Urinary bladder (tissue), 3 donors: ENCODE measurements at regions not wholly inside any gene's neighbourhood (a gene's known extent, or its start where the extent isn't known, plus 50 kb on each side); places are given as distances from the start of the nearest gene placed in this dataset.
"Not testable (repeated sequence)": the region's sequence is repeated elsewhere in the genome, so short reads cannot be mapped to it uniquely, and the experiment has no call there.

Source experiments
- DNase-seq: peaks from one replicate; pipeline ENCODE4 v3.0.0-alpha.2; 2015; ENCODE audit errors: extremely low spot score
- H3K27ac ChIP-seq: one replicate; pipeline ENCODE4 v1.5.1; 2013; ENCODE audit warnings: low read depth, mild to moderate bottlenecking, moderate library complexity
- H3K36me3 ChIP-seq: one replicate; pipeline ENCODE4 v1.6.1; 2013; ENCODE audit warnings: mild to moderate bottlenecking, moderate library complexity; ENCODE audit not compliant: insufficient read depth
- H3K4me1 ChIP-seq: one replicate; pipeline ENCODE4 v1.6.1; 2013; ENCODE audit warnings: mild to moderate bottlenecking, moderate library complexity; ENCODE audit not compliant: insufficient read depth
- H3K4me3 ChIP-seq: one replicate; pipeline ENCODE4 v1.5.1; 2013; ENCODE audit warnings: low read depth, low read length
- WGBS: extraction: QIAGEN DNeasy Blood & Tissue Kit; methylation state at CpG from one replicate; pipeline ENCODE4 v1.1.7; 2013; 5-methylcytosine and 5-hydroxymethylcytosine counted together
- donor health status: healthy with polysubstance abuse.
- donor health status: healthy.

DNA sequence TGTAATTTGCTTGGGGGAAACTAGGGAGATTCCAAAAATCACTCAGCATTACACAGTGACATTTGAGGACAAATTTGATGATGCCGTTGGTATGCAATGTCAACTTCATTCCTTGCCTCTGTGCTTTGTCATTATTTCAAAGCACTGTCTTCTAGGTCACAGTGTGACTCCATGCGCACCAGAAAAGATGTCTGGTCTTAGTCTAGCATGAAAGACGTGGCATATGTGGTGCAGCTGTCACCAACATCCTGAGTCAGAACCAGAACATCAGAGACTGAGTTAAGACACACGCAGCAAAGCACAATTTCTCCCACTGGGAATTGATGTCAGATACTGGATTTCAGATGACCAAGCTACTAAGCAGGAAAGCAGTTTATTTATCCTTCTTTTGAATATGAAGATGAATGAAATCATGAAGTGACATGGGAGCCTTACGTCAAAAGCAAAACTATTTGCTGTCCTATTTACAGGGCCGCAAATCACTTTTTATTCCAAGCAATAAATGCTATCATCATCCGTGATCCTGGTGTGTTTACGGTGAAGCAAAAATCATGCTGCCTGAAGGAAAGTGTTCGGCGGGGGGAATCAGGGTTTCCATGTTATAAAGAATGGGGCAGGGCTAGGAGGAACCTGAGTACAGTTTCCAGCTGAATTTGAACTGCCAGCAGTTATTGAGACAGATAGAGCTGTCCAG is 356.1 kb downstream of the ANAPC1 start:
- WGBS = 66% methylated on average over 6 of the region's 10 CpGs
- not testable (repeated sequence) for H3K27ac ChIP-seq, DNase-seq, H3K4me3 ChIP-seq, H3K4me1 ChIP-seq, H3K36me3 ChIP-seq

DNA sequence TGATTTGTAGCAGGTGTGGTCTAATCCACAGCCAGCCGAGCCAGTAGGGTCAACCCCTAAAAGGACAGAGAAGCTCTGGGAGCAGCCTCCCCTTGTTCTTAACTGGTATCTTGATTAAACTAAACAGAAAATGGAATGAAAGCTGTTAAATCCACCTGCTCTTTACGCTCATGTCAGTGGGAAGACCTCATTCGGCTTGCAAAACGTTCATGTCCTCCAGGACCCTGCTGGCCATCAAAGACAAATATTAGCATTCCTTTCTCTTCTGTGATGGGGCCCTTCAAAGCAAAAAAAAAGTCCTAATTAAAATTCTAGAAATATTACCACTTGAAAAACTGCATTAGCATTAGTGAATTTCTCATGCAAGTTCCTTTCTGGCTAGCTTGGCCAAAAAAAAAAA is 355.0 kb downstream of the ANAPC1 start:
- not testable (repeated sequence) for H3K4me1 ChIP-seq, H3K36me3 ChIP-seq, DNase-seq, H3K27ac ChIP-seq, H3K4me3 ChIP-seq
- WGBS = 69% methylated on average over 3 of the region's 4 CpGs

DNA sequence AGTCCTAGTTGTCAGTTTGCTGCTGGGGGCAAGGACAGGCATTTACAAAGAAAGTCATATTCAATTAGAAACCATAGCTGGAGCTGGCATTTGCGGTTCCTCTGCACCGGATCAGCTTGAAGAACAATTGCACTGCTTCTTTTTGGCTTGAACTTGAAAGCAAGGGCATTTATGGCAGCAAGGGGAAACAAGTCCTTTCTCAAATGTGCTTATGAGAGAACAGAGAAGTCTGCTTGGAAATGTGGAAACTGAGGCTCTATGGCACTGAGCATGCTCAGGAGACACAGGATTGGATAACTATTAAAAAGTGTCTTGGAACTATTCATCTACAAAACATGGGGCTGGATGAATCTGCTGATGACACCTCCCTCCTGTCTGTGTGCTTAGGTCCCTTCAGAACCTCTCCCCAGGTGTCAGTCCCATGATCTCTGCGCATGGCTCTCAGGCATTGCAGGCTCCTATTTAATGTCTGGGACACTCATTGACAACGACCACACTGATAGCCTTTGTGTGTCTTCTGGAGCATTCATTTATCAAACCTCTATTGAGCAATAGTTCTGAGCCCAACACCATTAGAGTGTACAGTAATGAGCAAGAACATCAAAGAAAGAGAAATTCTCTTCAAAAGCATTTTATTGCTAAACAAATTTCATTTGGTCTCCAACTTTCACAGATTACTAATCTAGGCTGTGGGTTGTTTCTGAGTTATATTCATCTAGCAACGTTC is 353.6 kb downstream of the ANAPC1 start:
- 89% methylated on average over 5 of the region's 5 CpGs for WGBS
- H3K4me1 ChIP-seq, DNase-seq, H3K27ac ChIP-seq, H3K4me3 ChIP-seq, H3K36me3 ChIP-seq: not testable (repeated sequence)

DNA sequence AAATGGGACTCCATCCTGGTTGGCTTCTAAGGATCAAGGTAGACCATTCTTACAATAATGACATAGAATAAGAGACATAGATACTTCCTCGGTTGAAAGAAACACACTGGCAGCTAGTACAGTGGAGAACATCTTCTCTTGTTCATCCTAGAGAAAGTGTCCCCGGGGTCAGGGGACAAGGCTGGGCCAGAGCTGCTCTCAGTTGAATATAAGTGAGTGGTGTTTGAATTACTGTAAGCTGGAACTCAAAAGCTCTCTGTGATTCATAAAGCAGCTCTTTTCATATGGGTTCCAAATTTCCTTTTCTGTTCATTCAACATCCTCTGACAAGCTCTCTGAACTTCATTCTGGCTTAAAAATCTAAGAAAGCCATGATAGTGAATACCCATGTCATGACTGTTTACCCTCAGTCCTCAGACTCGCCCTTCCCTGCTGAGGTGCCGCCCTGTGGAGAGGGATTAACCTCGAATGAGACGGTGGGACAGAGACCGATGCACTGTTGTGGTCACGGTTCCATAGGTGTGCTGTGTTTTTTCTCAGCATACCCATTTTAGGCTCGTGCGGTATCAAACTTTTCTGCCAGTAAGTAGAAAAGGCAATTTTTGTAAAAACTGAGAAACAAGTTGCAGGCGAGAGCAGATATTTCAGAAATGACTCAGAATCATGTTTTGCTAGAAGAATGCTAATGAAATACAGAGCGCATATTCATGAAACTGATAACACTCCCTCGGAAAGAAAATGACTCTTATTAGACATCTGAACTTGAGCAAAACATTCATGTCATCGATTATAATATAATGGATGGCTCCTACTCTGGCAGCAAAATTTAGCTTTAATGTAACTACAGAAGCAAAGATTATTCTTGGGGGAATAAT is 351.1 kb downstream of the ANAPC1 start:
- H3K27ac ChIP-seq, H3K4me3 ChIP-seq, H3K4me1 ChIP-seq, H3K36me3 ChIP-seq, DNase-seq: not testable (repeated sequence)
- 40% methylated on average over 8 of the region's 14 CpGs for WGBS

DNA sequence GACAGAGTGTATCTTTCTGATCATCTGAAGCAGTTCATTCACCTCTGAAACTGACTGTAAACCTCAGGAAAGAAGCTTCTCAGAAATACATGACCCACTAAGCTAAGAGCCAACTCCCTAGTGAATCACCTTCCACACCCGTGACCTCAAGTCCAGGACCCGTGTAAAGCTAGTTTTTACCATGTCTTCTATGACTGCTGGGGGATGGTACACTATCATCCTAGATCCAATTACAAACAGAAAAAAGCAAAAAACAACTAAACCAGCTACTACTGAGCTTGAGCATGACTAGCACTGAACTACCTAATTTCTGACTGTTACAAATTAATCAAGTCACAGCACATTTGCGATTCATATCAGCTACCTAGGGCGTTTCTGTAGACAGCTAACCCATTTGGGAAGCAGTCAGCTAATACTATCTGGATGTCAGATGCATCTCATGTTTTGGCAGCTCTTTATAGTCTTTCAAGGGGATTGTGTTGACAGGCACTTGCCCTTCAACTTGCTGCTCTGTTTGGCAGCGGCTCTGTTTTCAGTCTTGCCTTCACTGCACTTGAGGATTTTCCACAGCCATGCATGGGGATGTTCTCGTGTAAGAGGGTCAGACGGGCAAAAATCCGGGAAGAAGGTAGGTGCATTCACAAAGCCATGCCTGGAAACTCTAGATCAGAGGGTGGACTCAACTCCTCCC is 350.3 kb downstream of the ANAPC1 start:
- not testable (repeated sequence) for H3K4me1 ChIP-seq, H3K4me3 ChIP-seq, H3K27ac ChIP-seq, DNase-seq, H3K36me3 ChIP-seq
- WGBS = 75% methylated on average over 6 of the region's 8 CpGs

DNA sequence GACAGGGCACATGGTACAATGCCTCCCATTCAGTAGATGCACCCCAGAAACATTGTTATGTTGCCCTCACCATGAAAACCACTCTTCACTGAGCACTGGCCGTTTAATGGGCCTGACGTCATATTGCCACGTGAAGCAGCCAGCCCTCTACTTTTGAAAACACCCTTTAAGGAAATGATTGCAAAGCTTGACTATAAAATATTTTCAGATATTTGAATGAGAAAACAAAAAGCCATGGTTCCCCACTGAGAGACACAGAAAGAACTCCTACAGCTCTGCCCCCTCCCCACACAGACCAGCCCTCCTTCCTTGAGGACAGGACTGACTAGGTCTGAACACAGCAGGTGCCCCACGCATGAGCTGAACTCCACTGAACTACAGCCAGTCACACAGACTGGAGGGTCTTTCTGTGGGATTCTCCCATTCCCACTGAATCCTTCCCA is 349.1 kb downstream of the ANAPC1 start:
- DNase-seq = no peak
- no peak overlapping the region for H3K27ac ChIP-seq
- no peaks in the 10 kb centered on the region for H3K36me3 ChIP-seq

DNA sequence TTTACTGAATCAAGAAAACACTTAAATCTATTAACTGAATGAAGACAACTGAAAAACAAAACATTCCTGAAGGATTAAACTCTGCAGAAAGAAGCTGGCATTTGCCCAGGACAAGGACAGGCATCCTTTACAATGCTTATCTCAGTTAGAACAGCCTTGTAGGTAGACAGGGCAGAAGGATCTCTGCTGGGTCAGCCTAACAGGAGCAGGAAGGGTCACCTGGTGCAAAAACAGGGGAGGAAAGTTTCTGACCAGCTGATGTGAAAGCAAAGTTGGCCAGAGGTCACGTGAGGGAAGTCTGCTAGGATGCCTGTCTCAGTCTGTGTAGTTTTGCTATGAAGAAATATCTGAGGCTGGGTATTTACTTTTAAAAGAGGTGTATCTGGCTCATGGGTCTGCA is 348.6 kb downstream of the ANAPC1 start:
- Histone ChIP-seq H3K27ac (no peak overlapping the region), H3K36me3 (no peaks in the 10 kb centered on the region), H3K4me1 (no peaks in the 10 kb centered on the region), H3K4me3 (no peak overlapping the region)
- DNase-seq = no peak
- 22% methylated on average over 1 of the region's 1 CpG for WGBS

More for the DNA sequence above, 349.1 kb downstream of the ANAPC1 start:
- Histone ChIP-seq H3K4me1 (no peaks in the 10 kb centered on the region), H3K4me3 (no peak overlapping the region)
- 27% methylated on average over 4 of the region's 4 CpGs for WGBS

DNA sequence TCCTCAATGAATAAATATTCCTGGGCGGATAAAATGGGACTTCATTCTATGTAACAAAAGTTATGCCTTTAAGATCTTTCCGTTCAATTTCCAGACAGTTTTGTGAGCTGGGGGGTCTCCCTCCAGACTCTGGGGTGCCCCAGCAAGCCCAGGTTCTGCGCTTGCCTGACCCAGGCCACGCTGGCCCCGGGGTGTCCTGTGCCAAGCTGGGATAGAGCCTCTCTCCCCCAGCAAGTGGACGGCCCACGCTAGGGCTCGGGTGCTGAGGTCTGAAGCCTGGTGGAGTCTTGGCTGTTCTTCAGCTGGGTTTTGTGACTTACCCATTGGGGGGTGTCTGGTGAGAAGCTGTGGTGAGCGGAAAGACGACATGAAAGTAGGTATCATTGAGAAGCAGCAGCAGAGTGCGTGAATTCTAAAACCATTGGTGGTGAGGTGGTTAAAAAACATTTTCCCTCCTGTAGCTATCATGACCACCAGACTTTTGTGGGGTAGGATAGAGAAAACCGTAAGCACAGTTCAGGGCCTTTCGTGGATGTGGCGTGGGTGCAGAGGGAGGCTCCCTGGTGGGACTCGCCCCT is 346.8 kb downstream of the ANAPC1 start:
- no peaks in the 10 kb centered on the region for H3K36me3 ChIP-seq
- no peaks in the 10 kb centered on the region for H3K4me1 ChIP-seq
- H3K27ac ChIP-seq = no peak overlapping the region
- WGBS = 96% methylated on average over 15 of the region's 15 CpGs
- H3K4me3 ChIP-seq = no peak overlapping the region
- no peak for DNase-seq

DNA sequence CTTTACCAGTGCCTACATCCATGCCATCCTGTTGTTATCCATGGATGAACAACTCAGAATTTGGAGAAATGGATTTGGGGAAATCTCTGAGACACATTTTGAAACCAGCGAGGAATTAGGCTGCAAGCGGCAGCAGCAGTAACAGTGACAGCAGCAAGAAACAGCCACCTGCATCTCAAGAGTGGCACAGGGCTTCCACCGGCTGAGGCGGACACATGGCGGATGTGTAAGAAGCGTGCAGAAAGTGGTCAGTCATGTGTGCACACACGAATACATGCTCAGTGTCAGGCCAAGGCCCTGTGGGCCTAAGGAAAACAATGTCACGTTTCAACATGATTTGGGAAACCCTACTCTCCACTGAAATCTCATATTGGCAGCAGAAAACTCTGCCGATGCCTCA is 344.0 kb downstream of the ANAPC1 start:
- H3K36me3 ChIP-seq, H3K4me3 ChIP-seq, H3K4me1 ChIP-seq, H3K27ac ChIP-seq, DNase-seq: not testable (repeated sequence)
- WGBS = 99% methylated on average over 7 of the region's 9 CpGs

DNA sequence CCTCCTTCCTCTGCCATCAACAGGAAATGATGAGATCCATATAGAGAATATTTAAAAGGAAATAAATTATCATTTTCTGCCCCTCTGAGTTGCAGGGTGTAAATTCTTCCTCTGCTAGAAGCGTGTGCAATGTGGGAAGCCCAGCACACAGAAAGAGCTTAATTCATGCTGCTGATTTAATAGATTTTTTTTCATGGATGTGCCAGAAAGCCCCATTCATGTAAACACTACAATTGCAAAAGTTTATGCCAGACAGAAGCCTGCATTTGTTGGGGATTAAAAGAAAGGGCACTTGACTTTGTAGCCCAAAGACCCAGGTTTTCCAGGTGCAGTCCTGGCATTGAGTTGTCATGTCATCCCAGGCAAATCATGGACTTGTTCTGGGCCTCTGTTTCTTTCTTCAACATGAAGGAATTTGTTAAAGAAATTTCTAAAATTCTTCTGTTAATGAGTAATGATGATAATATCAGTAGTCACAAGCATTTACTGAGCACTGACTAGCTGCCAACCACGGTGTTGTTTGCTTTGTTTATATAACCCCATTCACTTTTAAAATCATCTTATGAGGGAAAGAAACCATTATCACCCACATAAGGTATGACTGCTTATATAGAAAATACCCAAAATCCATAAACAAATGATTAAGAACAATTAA is 341.7 kb downstream of the ANAPC1 start:
- not testable (repeated sequence) for H3K27ac ChIP-seq, DNase-seq, H3K4me3 ChIP-seq, H3K36me3 ChIP-seq, H3K4me1 ChIP-seq
- WGBS = 18% methylated on average over 1 of the region's 2 CpGs

DNA sequence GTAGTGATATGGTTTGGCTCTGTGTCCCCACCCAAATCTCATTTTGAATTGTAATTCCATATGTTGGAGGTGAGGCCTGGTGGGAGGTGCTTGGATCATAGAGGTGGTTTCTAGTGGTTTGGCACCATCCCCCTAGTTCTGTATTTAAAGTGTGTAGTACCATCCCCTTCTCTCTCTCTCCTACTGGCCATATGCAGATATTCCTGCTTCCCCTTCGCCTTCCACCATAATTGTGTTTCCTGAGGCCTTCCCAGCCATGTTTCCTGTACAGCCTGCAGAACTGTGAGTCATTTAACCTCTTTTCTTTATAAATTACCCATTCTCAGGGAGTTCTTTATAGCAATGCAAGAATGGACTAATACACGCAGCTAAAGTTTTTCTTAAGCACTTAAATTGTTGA is 340.0 kb downstream of the ANAPC1 start:
- H3K4me1 ChIP-seq, H3K4me3 ChIP-seq, DNase-seq, H3K36me3 ChIP-seq, H3K27ac ChIP-seq: not testable (repeated sequence)
- WGBS = 50% methylated on average over 1 of the region's 2 CpGs

DNA sequence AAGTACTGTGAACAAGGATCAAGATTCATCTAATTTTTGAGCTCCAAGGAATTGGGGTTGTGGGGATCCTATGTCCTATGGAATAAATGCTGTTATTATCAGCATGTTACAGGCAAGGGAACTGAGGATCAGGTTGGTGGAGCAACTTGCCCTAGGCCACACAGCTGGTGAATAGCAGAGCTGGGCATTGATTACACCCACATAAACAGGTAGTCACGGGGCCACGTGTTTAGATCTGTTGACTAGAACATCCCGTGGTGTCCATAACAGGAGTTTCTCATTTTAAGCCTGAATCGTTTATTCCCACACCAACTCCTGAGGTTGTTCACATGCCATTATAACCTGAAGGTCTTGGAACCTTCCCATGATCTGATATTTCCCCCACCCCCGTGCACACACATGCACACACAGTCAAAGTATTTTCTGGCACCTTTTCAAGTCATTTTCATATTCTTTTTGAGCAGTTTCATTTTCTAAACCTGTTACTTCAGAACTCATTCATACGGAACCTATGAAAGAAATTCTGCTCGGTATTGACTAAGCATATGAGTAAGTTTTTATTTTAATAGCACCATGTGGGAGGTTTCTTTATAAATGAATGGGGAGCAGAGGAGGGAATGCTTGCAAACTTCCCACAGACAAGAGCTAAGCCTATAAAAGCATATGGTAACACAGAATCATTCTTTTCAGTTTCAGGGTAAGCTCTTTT is 338.1 kb downstream of the ANAPC1 start:
- not testable (repeated sequence) for H3K4me1 ChIP-seq, DNase-seq, H3K4me3 ChIP-seq, H3K27ac ChIP-seq, H3K36me3 ChIP-seq
- WGBS = 88% methylated on average over 6 of the region's 7 CpGs
